NCI-H460 (cell line): ENCODE measurements at regions not wholly inside any gene's neighbourhood (a gene's known extent, or its start where the extent isn't known, plus 50 kb on each side); places are given as distances from the start of the nearest gene placed in this dataset.
"Not testable (repeated sequence)": the region's sequence is repeated elsewhere in the genome, so short reads cannot be mapped to it uniquely, and the experiment has no call there.

ENCODE experiments used
- DNase-seq: peaks from one replicate; pipeline ENCODE4 v3.0.0-alpha.2; 2016; ENCODE audit warnings: low read depth; ENCODE audit errors: extremely low read depth

GRCh38 chr6:21741221-21742109 is 147.9 kb downstream of the SOX4 start:
- DNase-seq = no peak

GRCh38 chr6:21742238-21742660 is 148.7 kb downstream of the SOX4 start:
- peak; percentile 76 for DNase-seq

- DNase-seq = no peak
These were observed 150.8 kb downstream of the SOX4 start for GRCh38 chr6:21744331-21744730.

GRCh38 chr6:21745543-21746337 is 152.2 kb downstream of the SOX4 start:
- no peak for DNase-seq

GRCh38 chr6:21747441-21747840 is 153.9 kb downstream of the SOX4 start:
- no peak for DNase-seq

GRCh38 chr6:21748343-21749056 is 154.9 kb downstream of the SOX4 start:
- no peak for DNase-seq

- DNase-seq = no peak
These were observed 156.2 kb downstream of the SOX4 start for GRCh38 chr6:21749754-21750153.

GRCh38 chr6:21750575-21750974 is 157.0 kb downstream of the SOX4 start:
- no peak for DNase-seq

- no peak for DNase-seq
These were observed 158.1 kb downstream of the SOX4 start for GRCh38 chr6:21751608-21752007.

GRCh38 chr6:21752054-21752811 is 158.7 kb downstream of the SOX4 start:
- no peak for DNase-seq

GRCh38 chr6:21753241-21754108 is 159.9 kb downstream of the SOX4 start:
- no peak for DNase-seq

- no peak for DNase-seq
These were observed 161.3 kb downstream of the SOX4 start for GRCh38 chr6:21754891-21755290.

- no peak for DNase-seq
These were observed 162.9 kb downstream of the SOX4 start for GRCh38 chr6:21756487-21756886.

GRCh38 chr6:21757392-21757791 is 163.8 kb downstream of the SOX4 start:
- not testable (repeated sequence) for DNase-seq

GRCh38 chr6:21759721-21760120 is 166.2 kb downstream of the SOX4 start:
- DNase-seq = no peak

- DNase-seq = not testable (repeated sequence)
These were observed 167.6 kb downstream of the SOX4 start for GRCh38 chr6:21761053-21761730.

GRCh38 chr6:21764989-21765388 is 171.4 kb downstream of the SOX4 start:
- no peak for DNase-seq

- DNase-seq = no peak
These were observed 174.5 kb downstream of the SOX4 start for GRCh38 chr6:21767891-21768648.
